Ureter (tissue), 1 donor: ENCODE measurements at regions not wholly inside any gene's neighbourhood (a gene's known extent, or its start where the extent isn't known, plus 50 kb on each side); places are given as distances from the start of the nearest gene placed in this dataset.

Experiments
- DNase-seq: peaks from one replicate; pipeline ENCODE4 v3.0.0-alpha.2; 2020; ENCODE audit warnings: low spot score
- donor health status: DM: yes; HTN: yes; CAD: no.

DNA sequence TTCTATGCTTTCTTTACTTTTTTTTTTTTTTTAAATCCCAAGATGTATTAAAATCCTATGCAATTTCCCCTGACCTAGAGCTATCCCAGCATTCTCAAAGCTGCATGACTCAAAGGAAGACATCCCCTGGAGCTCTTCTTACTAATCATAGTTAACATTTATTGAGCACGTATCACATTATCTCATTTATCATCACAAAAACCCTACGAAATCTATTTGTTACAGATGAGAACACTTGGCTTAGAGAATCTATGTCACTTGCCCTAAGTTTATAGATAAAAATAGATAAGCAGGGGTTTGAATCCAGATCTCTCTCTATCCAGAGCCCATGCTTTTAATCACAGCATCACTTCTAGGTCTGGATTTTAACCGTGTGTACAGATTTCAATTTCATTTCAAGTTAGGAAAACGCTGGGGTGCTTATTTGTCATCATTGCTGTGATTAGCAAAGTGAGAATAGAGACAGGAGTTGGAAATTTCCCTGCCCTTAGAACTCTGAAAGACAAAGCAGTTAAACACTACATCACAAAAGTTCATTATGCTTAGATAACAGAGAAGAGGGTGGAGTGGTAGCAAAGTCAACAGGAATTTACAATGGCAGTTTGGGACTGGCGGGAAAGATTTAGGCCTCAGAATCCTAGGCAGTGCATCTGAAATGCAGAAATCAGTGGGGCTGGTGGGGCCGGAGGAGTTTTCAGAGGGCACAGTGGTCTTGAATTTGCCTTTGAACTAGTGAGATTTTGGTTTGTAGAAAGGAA, 177.7 kb upstream of the FRMD6 start:
- DNase-seq, result no peak

- no peak for DNase-seq
These were observed 176.9 kb upstream of the FRMD6 start for GRCh38 chr14:51474854-51475253.

DNA sequence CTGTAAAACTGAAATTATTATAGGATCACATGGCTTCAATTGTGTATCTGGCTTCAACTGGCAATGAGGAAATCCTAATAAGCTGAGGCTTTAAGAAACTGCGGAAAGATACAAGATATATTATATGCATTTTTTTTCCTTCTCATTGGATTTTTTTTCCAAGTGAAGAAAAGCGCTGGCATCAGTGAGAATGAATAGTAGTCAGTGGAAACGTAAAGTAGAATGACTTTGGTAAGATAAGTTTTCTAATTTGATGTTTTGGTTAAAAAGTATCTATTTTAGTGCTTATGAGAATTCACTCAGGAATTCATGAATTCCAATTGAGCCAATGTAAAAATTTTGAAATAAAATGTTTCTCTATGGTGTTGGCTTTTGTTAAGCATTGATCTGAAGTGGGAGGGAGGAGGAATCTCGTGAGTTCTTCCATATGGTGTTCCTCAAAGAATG, 173.5 kb upstream of the FRMD6 start:
- no peak for DNase-seq

GRCh38 chr14:51479584-51480325, 172.0 kb upstream of the FRMD6 start:
- DNase-seq, result no peak

- no peak for DNase-seq
These were observed 170.1 kb upstream of the FRMD6 start for GRCh38 chr14:51481643-51482042.

DNA sequence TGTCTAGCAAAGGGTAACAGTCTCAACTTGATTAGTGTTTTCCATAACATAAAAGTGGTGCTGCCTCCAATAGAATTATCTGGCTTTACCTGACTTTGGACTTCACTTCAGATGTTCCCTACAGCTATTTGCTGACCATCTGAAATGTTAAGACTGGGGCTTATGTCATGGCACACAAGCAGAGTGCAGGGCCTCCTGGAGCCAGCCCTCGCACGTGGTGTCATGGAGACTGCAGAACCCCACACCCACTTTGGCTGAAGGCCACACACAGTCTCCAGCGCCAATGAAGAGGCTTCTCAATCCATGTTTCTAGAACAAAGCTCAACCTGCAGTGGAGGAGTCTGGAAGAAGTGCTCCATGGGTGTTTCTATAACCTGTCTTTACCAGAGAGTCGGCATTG, 169.6 kb upstream of the FRMD6 start:
- DNase-seq, result no peak

- DNase-seq, result no peak
These were observed 167.2 kb upstream of the FRMD6 start for GRCh38 chr14:51484485-51484884.

DNA sequence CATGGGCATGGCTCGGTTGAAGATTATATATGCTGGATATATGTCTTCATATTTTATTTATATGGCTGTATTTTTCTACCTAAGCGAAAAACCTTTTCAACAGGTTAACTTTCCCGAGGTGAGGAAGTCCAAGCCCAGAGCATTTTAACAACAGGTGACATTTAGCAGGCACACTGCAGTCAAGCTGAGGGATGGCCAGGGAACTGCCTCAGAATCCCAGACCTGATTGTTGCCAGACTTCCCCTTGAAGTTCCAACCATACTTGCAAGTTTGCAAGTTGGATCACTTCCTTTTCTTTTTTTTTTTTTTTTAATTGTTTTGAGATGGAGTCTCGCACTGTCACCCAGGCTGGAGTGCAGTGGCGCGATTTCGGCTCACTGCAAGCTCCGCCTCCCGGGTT, 166.0 kb upstream of the FRMD6 start:
- DNase-seq, result no peak

- DNase-seq, result no peak
These were observed 163.9 kb upstream of the FRMD6 start for GRCh38 chr14:51487848-51488247.

GRCh38 chr14:51488569-51489220, 163.0 kb upstream of the FRMD6 start:
- peak; percentile 65 for DNase-seq

DNA sequence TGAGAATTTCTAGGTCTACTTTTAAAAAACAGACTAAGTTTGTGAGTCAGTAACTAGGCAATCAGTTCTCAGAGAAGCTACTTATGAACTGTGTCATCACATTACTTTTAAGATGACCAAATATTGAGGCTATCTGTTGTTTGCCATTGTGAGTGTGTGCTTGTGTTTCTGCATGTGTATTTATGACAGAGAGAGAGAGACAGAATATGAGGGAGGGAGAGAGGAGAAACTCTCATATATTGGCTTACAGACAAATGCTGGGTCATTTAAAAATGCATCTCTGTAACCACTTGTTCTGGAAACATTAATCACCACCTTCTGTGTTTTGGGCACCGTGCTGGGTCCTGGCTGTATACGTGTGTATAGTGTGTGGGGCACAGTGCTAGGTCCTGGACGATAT, 161.5 kb upstream of the FRMD6 start:
- DNase-seq, result no peak

DNA sequence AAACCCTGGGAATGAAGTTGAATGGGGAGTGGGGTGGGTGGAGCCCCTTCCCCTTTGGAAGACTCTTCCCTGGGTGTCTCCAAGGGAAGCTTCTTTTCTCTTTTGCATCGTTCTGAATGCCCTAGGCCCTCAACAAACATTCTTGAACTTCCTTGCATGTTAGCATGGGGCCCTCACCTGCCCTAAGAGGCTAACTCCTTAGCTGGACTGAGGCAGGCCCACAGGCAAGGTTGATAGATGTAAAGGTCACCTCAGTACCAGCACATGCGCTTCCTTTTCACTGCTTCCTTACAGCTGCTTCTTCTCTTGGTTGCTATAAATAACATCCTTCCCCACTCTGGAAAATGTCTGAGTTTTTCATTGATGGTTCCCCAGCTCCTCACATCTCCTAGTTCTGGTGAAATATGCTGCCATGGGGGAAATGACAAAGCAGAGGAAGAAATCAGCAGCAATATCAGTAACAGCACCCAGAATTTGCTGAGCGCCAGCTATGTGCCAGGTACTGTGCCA, 160.6 kb upstream of the FRMD6 start:
- DNase-seq, result no peak

DNA sequence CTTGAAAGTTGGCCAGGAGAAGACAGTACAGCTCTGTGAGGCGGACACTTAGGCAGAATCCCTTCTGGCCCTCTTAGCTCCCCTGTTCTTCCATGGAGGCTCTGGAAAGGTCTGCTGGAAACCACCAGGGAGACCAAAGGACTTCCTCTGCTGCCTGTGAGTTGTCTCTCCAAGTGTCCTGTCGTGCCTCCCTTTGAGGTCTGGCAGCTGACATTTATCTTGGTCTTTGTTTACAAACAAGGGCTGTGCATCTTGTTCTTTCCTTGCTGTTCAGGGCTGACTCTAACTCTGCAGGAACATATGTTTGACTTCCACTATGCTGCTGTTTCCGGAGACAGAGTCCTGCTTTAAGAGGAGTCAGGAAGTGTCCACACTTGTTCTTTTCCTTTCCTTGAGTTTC, 159.9 kb upstream of the FRMD6 start:
- no peak for DNase-seq

GRCh38 chr14:51495319-51495718, 156.4 kb upstream of the FRMD6 start:
- DNase-seq, result no peak

DNA sequence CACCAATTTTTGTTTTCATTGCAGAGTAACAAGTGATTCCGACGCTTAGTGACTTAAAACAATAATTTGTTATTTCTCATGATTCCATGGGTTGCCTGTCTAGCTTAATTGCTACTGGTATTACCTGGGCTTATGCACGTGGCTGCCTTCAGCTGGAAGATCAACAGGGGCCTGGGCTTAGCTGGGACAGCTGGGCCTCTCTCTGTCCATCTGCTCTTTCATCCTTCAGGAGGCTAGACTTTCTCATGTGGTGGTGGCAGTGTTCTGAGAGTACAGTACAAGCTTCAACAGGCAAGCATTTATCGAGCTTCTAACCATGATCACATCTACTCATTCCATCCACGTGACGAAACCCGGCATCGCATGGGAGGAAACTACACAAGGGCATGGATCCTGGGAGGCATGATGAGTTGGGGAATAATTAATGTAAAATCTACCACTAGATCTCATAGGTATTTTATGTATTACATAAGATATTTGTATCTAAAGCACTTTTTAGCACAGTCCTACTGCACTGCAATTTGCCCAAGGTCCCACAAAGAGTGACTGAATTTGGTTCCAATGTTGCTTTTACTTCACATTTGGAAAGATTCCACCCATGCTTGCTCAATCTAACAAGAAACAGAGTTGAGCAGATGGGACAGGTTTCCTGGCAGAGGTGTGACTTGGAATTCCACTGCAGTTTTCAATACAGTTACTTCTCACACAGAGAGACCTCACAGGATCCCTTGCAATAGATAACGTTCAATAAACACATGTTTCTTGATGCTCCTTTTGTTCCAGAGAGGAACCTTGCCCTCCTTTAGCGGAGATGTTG, 153.1 kb upstream of the FRMD6 start:
- no peak for DNase-seq

DNA sequence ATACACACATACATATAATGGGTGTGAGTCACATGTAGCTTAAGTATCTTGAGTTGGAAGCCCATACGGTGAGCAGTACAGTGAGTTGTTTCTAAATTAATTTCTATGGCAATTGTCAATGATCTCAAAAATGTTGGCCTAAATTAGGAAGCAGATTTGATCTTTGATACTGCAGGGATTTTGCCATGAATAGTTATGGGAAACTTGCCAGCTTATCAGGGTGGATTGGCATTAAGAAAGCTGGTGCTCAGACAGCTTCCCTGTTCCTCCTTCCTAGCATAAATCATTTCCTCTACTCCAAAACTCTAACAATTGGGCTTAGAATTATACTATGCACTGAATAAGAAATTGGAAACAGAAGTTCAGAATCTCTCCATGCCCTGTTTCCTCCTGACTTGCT, 150.9 kb upstream of the FRMD6 start:
- DNase-seq, result no peak

GRCh38 chr14:51501746-51502145, 150.0 kb upstream of the FRMD6 start:
- no peak for DNase-seq

DNA sequence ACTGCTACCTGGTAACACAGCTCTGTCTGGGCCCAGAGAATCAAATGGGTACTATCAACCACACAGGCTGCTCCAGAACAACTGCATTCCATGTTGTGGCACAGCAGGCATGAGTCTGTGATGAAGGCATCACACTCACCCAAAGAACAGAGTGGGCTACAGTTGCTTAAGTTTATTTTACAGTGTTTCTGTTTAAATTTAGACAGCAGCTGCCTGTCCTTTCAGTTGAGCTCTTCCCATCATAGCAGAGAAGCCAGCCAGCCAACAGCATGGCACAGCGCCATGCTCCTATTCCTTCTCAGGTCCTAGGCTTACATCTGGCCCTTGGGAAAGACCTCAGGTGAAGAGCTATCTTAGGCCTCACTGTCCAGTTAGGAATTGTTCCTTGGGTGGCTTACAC, 147.0 kb upstream of the FRMD6 start:
- no peak for DNase-seq

DNA sequence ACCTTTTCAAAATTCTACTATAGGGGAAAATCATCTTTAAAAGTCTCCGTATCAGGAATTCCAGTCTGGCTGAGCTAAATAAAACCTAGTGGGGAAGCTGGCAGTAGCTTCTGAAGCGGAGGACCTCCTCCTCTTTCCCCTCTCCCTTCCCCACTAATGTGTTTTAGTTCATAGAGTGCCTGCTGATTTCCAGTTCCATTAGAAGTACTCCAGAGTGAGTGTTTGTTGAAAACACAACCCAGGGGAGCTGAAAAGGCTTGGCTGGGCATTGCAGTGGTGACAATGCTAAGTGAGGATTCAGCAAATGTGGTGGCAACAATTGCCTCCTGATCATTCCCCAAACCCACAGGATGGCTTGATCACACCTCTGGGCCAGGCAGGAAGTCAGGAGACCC, 144.2 kb upstream of the FRMD6 start:
- no peak for DNase-seq

DNA sequence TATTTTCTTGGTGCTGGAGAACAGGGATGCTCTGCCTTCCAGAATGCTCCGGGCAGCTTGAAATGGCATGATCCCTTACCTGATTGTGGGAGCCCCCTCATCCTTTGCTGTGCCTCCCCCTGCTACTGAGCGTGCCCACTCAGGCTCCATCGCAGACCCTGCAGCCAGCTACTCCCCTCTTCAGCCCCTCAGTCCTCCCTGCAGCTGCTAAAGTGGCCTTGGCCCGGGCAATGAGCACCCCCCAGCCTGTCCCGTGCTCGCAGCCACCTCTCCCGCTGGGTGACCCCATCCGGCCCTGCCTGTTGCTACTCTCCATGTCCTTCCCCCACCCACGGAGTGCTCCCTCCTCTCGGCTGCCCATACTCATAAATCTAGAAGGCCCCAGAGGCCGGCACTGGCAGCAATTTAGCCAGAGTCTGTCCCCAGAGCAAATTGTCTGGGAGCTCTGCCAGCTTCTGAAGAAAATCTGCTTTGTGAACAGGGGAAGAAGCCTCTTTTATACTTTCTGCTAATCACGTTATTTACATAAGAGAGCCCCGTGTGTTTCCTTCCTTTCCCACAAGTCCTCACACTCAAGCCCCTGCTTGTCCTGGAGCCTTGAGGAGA, 143.7 kb upstream of the FRMD6 start:
- DNase-seq, result peak; percentile 87

GRCh38 chr14:51511265-51511664, 140.4 kb upstream of the FRMD6 start:
- DNase-seq, result no peak
